ENCODE measurements at regions not wholly inside any gene's neighbourhood (a gene's known extent, or its start where the extent isn't known, plus 50 kb on each side); places are given as distances from the start of the nearest gene placed in this dataset.

DNA sequence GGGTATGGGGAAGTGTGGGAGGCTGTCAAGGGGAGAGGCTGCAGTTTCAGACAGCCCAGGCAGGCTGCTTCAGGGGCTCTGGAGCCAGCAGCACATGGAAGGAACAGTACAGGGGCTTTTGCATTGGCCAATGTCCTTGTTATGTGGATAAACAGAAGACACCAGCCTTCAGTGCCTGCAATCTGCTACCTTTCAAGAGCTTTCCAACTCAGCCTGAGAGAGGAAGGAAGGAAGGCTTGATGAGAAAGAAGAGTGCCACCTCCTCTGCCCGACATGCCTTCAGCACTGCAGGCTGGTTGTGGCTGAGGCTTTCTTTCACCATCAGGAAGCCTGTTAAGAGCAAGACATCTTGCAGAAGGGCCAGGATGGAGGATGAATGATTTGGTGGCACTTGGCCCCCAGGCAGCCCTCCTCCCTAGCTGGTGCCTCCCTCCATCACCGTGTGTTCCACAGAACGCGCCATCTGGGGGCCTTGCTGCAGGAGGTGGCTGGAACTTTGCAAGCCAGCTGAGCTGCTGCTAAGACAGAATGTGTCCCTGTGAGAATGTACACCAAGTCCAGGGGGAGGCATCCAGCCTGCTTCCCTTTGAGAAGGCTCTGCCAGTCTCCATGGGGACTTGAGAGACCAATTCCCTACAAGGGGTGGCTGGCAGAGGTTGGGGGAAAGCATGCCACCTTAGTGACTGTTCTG is 372.4 kb upstream of the PROX1 start:
- TF ChIP-seq EZH2 (IDR thresholded peaks at IDR 0.05) (no peak), EZH2phosphoT487 (IDR thresholded peaks at IDR 0.05) (no peak)
- TF ChIP-seq, protein P1, sequence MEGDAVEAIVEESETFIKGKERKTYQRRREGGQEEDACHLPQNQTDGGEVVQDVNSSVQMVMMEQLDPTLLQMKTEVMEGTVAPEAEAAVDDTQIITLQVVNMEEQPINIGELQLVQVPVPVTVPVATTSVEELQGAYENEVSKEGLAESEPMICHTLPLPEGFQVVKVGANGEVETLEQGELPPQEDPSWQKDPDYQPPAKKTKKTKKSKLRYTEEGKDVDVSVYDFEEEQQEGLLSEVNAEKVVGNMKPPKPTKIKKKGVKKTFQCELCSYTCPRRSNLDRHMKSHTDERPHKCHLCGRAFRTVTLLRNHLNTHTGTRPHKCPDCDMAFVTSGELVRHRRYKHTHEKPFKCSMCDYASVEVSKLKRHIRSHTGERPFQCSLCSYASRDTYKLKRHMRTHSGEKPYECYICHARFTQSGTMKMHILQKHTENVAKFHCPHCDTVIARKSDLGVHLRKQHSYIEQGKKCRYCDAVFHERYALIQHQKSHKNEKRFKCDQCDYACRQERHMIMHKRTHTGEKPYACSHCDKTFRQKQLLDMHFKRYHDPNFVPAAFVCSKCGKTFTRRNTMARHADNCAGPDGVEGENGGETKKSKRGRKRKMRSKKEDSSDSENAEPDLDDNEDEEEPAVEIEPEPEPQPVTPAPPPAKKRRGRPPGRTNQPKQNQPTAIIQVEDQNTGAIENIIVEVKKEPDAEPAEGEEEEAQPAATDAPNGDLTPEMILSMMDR (IDR thresholded peaks at IDR 0.05) = no peak

Data from neural progenitor cell (in vitro differentiated cells).